OCI-LY1 (cell line): ENCODE measurements at regions not wholly inside any gene's neighbourhood (a gene's known extent, or its start where the extent isn't known, plus 50 kb on each side); places are given as distances from the start of the nearest gene placed in this dataset.

Source experiments
- CTCF ChIP-seq: fragments of 200-600 bp; sonication (generic), shearing (Covaris generic); IDR thresholded peaks from 2 replicates; pipeline ENCODE4 v1.5.1; 2017; ENCODE audit warnings: mild to moderate bottlenecking, antibody characterized with exemption, low read length, moderate library complexity, mixed read lengths
- EZH2 ChIP-seq: fragments of 200-600 bp; sonication (generic), shearing (Covaris generic); IDR thresholded peaks from 2 replicates; pipeline ENCODE4 v1.8.0; 2017; ENCODE audit warnings: borderline replicate concordance, mixed run types, mild to moderate bottlenecking, antibody characterized with exemption, low read length, moderate library complexity, mixed read lengths

GRCh38 chr11:92829121-92829520 is 140.3 kb upstream of the MTNR1B start:
- no peak for TF ChIP-seq CTCF
- no peak for TF ChIP-seq EZH2
